Thymus (tissue), 11 donors: ENCODE measurements at regions not wholly inside any gene's neighbourhood (a gene's known extent, or its start where the extent isn't known, plus 50 kb on each side); places are given as distances from the start of the nearest gene placed in this dataset.

Experiments used
- DNase-seq, 9 donors: peaks; one replicate each; pipeline ENCODE4 v3.0.0-alpha.2; 2013; ENCODE audit warnings: low spot score in 9 of 9, low read depth in 6 of 9, missing footprints in 1 of 9
- H3K27ac ChIP-seq, 2 donors: one replicate each; pipeline ENCODE4 v1.5.1; 2013; ENCODE audit warnings: control low read depth in 1 of 2, low read depth in 1 of 2, low read length in 1 of 2, mild to moderate bottlenecking in 1 of 2, moderate library complexity in 1 of 2
- H3K27me3 ChIP-seq, 2 donors: one replicate each; pipeline ENCODE4 v1.5.1; 2013; ENCODE audit warnings: low read length in 1 of 2; ENCODE audit not compliant: control insufficient read depth in 2 of 2, insufficient read depth in 1 of 2
- H3K36me3 ChIP-seq, 2 donors: one replicate each; pipeline ENCODE4 v1.5.1; 2013; ENCODE audit warnings: low read length in 1 of 2, mild to moderate bottlenecking in 1 of 2, moderate library complexity in 1 of 2; ENCODE audit not compliant: control insufficient read depth in 2 of 2, insufficient read depth in 2 of 2
- H3K4me1 ChIP-seq, 2 donors: one replicate each; pipeline ENCODE4 v1.5.1; 2013; ENCODE audit warnings: low read length in 2 of 2; ENCODE audit not compliant: control insufficient read depth in 2 of 2, insufficient read depth in 2 of 2
- H3K4me3 ChIP-seq, 2 donors: one replicate each; pipeline ENCODE4 v1.5.1; 2013; ENCODE audit warnings: low read length in 2 of 2, control low read depth in 1 of 2, mild to moderate bottlenecking in 1 of 2
- H3K9me3 ChIP-seq, 2 donors: one replicate each; pipeline ENCODE4 v1.5.1; 2013; ENCODE audit warnings: low read length in 1 of 2, mild to moderate bottlenecking in 1 of 2; ENCODE audit not compliant: control insufficient read depth in 2 of 2, insufficient read depth in 1 of 2
- WGBS: extraction: QIAGEN DNeasy Blood & Tissue Kit; methylation state at CpG from one replicate; pipeline ENCODE4 v1.1.7; 2013; 5-methylcytosine and 5-hydroxymethylcytosine counted together
- donor health status: healthy.

DNA sequence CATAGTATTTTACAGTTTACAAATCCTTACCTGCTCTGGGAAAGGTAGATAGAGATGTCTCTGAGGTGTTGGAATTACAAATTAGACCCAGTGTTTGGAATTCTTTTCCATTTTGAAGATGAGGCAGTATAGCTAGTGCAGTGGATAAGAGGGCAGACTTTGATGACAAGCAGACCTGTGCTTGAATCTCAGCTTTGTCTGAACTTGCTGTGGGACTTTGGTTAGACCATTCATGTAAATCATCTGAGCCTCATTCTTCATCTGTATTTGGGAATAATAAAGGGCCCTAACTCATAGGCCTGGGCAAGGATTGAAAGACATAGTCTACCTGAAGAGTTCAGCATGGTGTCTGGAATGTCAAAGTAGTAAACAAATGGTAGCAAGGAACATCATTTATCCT, 77.2 kb upstream of the BOD1L1 start:
- Histone ChIP-seq H3K9me3 (no peaks in the 10 kb centered on the region), H3K27ac (no peak overlapping the region), H3K27me3 (no peaks in the 10 kb centered on the region), H3K4me3 (no peak overlapping the region), H3K4me1 (no peaks in the 10 kb centered on the region), H3K36me3 (no peaks in the 10 kb centered on the region)
- no peak for DNase-seq

GRCh38 chr4:13705521-13706041, 78.1 kb upstream of the BOD1L1 start:
- no peaks in the 10 kb centered on the region for H3K27me3 ChIP-seq
- DNase-seq: no peak
- no peaks in the 10 kb centered on the region for H3K9me3 ChIP-seq
- no peaks in the 10 kb centered on the region for H3K36me3 ChIP-seq
- H3K4me3 ChIP-seq: no peak overlapping the region
- no peaks in the 10 kb centered on the region for H3K4me1 ChIP-seq
- 75% methylated on average over 9 of the region's 9 CpGs for WGBS
- H3K27ac ChIP-seq: peak overlapping the region; percentile 26 to 58

DNA sequence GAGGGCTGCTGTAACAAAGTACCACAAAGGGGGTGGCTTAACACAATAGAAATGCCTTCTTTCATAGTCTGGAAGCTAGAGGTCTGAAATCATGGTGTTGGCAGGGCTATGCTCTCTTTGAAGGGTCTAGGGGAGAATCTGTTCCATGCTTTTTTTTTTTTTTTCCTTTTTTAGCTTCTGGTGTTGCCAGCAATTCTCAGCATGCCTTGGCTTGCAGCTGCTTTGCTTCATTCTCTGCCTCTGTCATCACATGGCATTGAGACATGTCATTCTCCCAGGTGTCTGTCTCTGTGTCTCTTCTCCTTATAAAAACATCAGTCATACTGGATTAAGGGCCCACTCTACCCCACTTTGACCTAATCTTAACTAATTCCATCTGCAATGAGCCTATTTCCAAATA, 78.6 kb upstream of the BOD1L1 start:
- Histone ChIP-seq H3K4me1 (no peaks in the 10 kb centered on the region), H3K36me3 (no peaks in the 10 kb centered on the region), H3K27me3 (no peaks in the 10 kb centered on the region), H3K9me3 (no peaks in the 10 kb centered on the region), H3K27ac (no peak overlapping the region), H3K4me3 (no peak overlapping the region)
- DNase-seq: peak in 2 of 9 donors; percentile 1 to 6

DNA sequence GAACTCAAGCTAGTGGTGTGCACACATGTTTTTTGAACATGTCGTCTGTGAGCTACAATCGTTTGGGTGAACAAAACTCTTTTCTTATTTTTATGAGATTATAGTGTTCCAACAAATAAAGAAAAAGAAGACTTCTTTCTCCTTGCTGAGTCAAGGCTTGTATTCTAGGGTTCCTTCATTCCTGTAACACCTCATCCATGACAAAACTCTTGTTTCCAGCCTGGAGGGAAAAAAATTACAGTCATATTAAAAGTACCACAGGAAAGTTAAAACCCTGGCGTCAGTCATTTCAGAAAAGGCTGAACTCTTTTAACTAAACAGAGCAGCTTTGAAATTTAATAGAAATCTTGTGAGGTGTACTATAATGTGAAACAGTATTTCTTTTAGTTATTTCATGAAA, 79.2 kb upstream of the BOD1L1 start:
- DNase-seq: no peak
- Histone ChIP-seq H3K9me3 (no peaks in the 10 kb centered on the region), H3K4me1 (no peaks in the 10 kb centered on the region), H3K36me3 (no peaks in the 10 kb centered on the region), H3K4me3 (no peak overlapping the region), H3K27me3 (no peaks in the 10 kb centered on the region), H3K27ac (no peak overlapping the region)
- WGBS: 92% methylated on average over 3 of the region's 3 CpGs

DNA sequence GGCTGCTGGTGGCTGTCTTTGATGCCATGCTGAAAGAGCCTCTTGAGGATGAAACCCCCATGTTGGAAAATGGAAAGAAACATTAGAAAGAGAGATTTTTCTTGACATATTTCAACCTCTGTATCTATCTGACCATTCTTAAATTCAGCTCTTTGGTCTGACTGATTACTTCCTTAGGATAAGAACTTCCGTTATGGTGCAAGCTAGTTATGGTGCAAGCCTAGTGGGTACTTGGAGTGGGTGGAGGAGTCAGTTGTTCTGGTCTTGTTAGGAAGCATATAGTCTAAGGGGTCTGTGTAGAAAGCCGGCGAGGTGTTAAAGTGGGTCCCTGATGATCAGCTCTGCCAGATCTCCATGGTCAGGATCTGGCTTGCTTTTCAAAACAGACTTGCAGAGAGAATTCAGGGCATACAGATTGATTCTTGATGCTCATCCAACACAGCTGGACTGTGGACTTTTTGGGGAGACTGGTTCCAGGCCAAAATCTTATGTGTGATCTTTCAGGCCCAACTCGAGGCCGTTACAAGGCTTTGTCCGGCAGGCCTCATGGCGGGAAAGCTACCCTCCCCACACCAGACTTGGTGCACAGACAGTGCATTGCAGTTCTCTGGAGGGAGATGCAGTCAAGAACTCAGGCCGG, 82.8 kb upstream of the BOD1L1 start:
- Histone ChIP-seq H3K4me3 (no peak overlapping the region), H3K9me3 (no peaks in the 10 kb centered on the region), H3K4me1 (no peaks in the 10 kb centered on the region), H3K27ac (no peak overlapping the region), H3K36me3 (no peaks in the 10 kb centered on the region), H3K27me3 (no peaks in the 10 kb centered on the region)
- WGBS: 98% methylated on average over 8 of the region's 8 CpGs
- DNase-seq: no peak

DNA sequence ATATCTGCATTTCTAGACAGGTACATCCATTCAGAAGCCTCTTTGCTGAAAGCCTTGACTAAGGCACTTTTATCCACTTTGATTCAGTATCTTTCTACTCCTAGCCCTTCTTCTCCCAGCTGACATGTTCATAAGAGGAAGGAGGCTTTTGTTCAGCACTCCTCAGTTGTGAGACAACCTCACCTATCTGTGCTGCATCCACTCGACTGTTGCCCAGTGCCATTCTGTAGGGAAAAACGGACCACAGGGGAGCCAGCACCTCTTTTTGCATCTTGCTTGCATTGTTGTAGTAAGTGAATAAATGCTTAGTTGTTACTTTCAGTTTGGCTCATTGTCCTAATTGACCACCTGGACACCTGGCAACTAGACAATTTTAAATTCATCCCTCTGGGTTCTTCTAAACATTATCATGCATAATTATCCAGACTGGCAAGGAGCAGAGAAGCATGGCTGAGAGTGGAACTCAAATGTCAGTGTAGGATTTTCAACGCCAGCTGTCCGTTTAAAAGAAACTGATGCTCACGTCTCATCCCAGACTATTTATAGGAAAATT, 83.8 kb upstream of the BOD1L1 start:
- 84% methylated on average over 5 of the region's 5 CpGs for WGBS
- DNase-seq: no peak

DNA sequence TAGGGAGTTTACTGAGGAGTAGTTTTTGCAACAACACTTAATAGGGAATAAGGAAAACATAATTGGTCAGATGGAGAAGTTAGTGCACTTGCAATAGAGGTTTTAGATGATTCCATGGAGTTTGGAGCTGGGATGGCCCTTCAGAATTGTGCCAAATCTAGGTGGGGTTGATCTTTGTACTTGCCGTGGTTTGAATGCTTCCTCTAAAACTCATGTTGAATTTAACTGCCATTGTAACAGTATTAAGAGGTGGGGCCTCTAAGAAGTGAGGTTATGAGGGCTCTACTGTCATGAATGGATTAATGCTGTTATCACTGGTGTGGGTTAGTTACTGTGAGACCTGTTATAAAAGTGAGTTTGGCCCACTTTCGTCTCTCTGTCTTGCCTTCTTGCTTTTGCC, 94.4 kb upstream of the BOD1L1 start:
- Histone ChIP-seq H3K27me3 (no peaks in the 10 kb centered on the region), H3K9me3 (no peaks in the 10 kb centered on the region), H3K4me1 (no peaks in the 10 kb centered on the region), H3K27ac (no peak overlapping the region), H3K4me3 (no peak overlapping the region), H3K36me3 (no peaks in the 10 kb centered on the region)
- WGBS: 65% methylated on average over 2 of the region's 2 CpGs
- DNase-seq: no peak

More for the DNA sequence above, 83.8 kb upstream of the BOD1L1 start:
- no peak overlapping the region for H3K4me3 ChIP-seq
- H3K4me1 ChIP-seq: no peaks in the 10 kb centered on the region
- no peak overlapping the region for H3K27ac ChIP-seq
- H3K9me3 ChIP-seq: no peaks in the 10 kb centered on the region
- no peaks in the 10 kb centered on the region for H3K36me3 ChIP-seq
- no peaks in the 10 kb centered on the region for H3K27me3 ChIP-seq

GRCh38 chr4:13722649-13723048, 95.1 kb upstream of the BOD1L1 start:
- WGBS: 96% methylated on average over 1 of the region's 1 CpG
- H3K36me3 ChIP-seq: no peaks in the 10 kb centered on the region
- no peak overlapping the region for H3K4me3 ChIP-seq
- no peaks in the 10 kb centered on the region for H3K9me3 ChIP-seq
- no peak overlapping the region for H3K27ac ChIP-seq
- H3K4me1 ChIP-seq: no peaks in the 10 kb centered on the region
- H3K27me3 ChIP-seq: no peaks in the 10 kb centered on the region
- no peak for DNase-seq

GRCh38 chr4:13728761-13729160, 101.2 kb upstream of the BOD1L1 start:
- H3K4me1 ChIP-seq: no peaks in the 10 kb centered on the region
- H3K36me3 ChIP-seq: no peaks in the 10 kb centered on the region
- no peak overlapping the region for H3K27ac ChIP-seq
- no peak for DNase-seq
- H3K4me3 ChIP-seq: no peak overlapping the region
- 89% methylated on average over 6 of the region's 6 CpGs for WGBS
- no peaks in the 10 kb centered on the region for H3K27me3 ChIP-seq
- no peaks in the 10 kb centered on the region for H3K9me3 ChIP-seq
